ENCODE measurements at regions not wholly inside any gene's neighbourhood (a gene's known extent, or its start where the extent isn't known, plus 50 kb on each side); places are given as distances from the start of the nearest gene placed in this dataset.

DNA sequence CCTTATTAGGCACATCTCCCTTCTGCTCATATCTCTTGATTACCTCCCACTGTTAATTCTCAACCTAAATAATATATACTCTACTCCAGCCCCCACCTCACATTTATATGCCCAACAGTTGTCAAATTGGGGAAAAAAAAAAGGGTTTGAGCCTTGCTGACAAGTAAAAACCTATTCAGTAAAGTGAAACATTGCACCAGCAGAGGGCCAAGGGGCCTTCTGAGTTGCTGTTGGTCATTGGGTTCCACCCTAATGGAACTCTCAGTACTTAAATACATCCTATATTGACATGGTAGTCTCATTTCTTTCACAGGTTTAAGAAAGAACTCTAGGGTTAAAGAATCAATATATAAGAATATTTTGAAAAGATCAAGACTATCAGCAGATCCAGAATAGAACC, 362.2 kb downstream of the SMARCA1 start:
- TF ChIP-seq, protein P1, sequence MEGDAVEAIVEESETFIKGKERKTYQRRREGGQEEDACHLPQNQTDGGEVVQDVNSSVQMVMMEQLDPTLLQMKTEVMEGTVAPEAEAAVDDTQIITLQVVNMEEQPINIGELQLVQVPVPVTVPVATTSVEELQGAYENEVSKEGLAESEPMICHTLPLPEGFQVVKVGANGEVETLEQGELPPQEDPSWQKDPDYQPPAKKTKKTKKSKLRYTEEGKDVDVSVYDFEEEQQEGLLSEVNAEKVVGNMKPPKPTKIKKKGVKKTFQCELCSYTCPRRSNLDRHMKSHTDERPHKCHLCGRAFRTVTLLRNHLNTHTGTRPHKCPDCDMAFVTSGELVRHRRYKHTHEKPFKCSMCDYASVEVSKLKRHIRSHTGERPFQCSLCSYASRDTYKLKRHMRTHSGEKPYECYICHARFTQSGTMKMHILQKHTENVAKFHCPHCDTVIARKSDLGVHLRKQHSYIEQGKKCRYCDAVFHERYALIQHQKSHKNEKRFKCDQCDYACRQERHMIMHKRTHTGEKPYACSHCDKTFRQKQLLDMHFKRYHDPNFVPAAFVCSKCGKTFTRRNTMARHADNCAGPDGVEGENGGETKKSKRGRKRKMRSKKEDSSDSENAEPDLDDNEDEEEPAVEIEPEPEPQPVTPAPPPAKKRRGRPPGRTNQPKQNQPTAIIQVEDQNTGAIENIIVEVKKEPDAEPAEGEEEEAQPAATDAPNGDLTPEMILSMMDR (IDR thresholded peaks at IDR 0.05), result no peak
- no peak for TF ChIP-seq POLR2A (IDR thresholded peaks at IDR 0.05)

Measured in Peyer's patch (tissue), 4 donors.